ENCODE measurements at regions not wholly inside any gene's neighbourhood (a gene's known extent, or its start where the extent isn't known, plus 50 kb on each side); places are given as distances from the start of the nearest gene placed in this dataset.
"Not testable (repeated sequence)": the region's sequence is repeated elsewhere in the genome, so short reads cannot be mapped to it uniquely, and the experiment has no call there.

GRCh38 chr1:30010506-30011106 lies 712.8 kb downstream of the MATN1 start:
- no peak for DNase-seq

- no peak for DNase-seq
These were observed 713.7 kb downstream of the MATN1 start for GRCh38 chr1:30009720-30010119.

GRCh38 chr1:30008998-30009657 lies 714.3 kb downstream of the MATN1 start:
- DNase-seq, result no peak

GRCh38 chr1:30008372-30008997 lies 714.9 kb downstream of the MATN1 start:
- DNase-seq, result no peak

DNA sequence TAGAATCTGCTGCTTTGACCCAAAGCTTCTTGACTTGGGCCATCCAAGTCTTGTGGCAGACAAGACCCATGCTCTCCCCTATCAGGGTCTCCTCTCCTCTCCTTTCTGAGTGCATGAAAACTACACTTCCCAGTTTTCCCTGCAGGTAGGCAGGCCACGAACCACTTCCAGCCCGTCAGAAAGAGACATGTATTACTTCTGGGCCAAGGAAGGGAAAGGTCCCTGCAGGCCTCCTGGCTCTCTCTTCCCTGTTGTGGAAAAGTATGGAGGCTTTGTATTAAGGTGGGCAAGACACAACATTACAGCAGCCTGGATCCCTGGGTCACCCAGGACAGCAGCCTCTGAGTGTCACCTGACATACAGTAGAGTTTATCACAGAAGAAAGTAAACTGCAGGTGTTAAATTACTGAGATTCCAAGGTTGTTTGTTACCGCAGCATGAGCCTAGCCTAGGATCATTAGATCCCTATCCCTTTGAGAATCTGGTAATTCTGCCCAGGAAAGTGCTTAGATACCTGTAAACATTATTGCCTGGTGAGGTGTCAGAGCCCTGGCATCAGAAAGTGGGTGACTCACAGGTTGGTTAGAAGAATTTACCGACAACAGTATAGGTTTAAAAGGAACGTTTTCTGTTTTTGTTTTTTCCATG lies 717.3 kb downstream of the MATN1 start:
- DNase-seq, result no peak

DNA sequence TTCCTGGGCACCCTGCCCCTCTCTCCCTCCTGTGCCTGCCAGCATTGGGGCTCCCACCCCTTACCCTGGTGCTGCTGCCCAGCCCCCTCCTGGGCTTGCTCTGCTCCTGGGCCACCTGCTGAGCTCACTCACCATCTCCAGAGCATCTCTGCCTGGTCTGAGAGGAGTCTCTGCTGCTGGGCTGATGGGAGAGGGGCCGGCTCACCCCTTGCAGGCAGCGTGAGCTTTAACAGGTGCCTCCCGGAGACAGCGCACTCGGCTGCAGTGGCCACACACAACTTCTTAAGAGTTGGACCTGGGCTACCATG lies 721.7 kb downstream of the MATN1 start:
- no peak for DNase-seq

- DNase-seq, result no peak
These were observed 722.2 kb downstream of the MATN1 start for GRCh38 chr1:30001011-30001731.

GRCh38 chr1:30000266-30000665 lies 723.1 kb downstream of the MATN1 start:
- no peak for DNase-seq

DNA sequence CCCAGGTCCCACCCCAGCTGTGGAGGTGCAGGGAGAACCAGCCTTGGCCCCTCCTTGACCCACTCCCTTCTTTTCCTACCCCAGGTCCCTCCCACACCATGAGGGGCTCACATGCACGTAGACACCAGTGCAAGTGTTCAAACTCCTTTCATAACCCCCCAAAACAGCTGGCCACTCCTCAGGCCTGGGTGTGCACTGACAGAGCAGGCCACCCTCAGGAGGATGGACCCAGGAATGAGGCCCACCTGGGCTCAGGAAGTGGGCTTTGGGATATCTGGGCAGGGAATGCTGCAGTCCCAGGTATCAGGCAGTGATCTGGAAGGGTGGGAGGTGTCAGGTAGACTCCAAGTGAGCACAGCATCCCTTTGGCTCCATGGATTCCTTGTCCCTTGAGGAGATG lies 723.8 kb downstream of the MATN1 start:
- DNase-seq, result no peak

GRCh38 chr1:29998686-29999085 lies 724.7 kb downstream of the MATN1 start:
- no peak for DNase-seq

DNA sequence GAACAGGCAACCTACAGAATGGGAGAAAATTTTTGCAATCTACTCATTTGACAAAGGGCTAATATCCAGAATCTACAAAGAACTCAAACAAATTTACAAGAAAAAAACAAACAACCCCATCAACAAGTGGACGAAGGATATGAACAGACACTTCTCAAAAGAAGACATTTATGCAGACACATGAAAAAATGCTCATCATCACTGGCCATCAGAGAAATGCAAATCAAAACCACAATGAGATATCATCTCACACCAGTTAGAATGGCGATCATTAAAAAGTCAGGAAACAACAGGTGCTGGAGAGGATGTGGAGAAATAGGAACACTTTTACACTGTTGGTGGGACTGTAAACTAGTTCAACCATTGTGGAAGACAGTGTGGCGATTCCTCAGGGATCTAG lies 725.6 kb downstream of the MATN1 start:
- DNase-seq, result not testable (repeated sequence)

- no peak for DNase-seq
These were observed 729.4 kb downstream of the MATN1 start for GRCh38 chr1:29993950-29994349.

DNA sequence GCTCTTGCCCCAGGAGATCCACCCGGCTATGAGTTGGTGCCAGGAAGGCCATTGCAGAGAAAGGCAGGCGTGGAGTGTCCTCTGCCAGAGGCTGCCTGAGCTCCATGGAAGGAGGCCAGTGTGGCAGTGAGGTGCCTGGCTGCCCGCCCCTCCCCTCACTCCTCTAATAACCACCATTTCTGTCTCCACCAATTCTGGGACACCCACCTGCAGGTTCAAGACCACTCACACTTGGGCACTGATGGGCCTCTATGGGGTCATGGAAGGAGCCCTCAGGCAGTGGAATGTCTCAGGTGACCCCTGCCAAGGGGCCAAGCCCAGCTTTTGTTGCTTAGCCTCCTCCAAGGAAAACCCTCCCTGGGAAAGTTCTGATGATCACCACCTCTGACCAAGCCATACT lies 731.6 kb downstream of the MATN1 start:
- no peak for DNase-seq

DNA sequence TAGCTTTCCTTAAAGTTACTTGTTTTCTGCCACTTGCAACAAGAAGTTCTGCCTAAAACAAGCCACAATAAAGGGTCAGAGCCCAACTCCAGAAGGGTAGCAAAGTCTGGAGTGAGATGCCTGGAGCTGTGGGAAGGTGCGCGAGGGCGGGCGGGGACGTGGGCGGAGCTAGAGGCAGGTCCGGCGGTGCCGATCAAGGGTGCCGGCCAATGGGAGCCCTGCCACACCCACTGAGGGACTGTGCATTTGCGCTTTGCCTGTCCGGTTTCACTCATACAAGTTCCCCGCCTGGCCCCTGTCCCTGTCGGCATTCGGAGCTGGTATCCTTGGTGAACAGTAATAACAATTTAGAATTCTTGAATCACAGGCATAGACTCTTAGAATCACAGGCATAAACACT lies 732.4 kb downstream of the MATN1 start:
- DNase-seq, result no peak

GRCh38 chr1:29990304-29990703 lies 733.1 kb downstream of the MATN1 start:
- DNase-seq, result no peak

GRCh38 chr1:29986986-29987385 lies 736.4 kb downstream of the MATN1 start:
- no peak for DNase-seq

DNA sequence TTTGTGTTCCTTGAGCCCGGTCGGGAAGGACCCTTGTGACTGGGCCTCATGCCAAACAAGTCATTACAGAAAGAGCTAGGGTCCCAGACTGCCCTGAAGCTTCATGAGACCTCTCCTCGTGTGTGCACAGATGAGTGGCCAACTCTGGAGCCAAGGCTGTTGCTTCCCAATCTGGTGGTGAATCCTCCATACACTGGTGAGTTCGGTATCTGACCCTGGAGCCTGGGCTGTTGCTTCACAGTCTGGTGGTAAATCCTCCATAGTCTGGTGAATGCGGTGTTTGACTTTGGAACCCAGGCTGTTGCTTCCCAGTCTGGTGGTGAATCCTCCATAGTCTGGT lies 737.8 kb downstream of the MATN1 start:
- no peak for DNase-seq

DNA sequence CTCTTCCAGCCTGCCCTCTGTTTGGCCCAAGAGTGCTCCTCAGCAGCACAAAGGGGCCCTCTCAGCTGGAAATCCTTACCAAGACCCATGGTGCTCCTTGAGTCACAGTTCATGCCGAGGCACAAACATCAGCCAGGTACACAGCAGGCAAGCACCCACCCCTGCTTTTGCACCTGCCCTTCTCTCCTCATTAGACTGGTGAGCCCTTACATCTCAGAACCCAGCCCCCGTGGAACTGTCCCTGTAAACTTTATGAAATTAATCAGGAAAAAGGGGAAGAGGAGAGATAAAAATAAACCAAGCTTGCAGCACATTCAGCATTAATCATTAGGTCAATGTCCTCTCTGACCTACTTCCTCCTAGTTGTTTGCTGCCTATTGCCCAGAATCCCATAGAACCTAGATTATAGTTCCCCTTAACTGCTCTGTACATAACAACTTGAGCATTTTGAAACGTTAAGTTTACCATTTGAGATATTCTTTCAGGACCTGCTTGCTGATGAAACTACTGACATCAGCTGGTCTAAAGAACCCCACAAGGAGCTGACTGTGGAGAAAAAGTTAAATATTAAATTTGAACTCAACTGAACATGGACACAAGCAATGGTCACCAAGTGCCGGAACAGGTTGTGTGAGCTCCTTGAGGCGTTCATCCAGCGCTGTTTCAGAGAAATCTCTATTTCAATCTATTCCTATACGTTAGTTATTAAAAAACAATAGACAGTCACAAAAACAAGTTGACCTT lies 738.4 kb downstream of the MATN1 start:
- DNase-seq, result no peak

DNA sequence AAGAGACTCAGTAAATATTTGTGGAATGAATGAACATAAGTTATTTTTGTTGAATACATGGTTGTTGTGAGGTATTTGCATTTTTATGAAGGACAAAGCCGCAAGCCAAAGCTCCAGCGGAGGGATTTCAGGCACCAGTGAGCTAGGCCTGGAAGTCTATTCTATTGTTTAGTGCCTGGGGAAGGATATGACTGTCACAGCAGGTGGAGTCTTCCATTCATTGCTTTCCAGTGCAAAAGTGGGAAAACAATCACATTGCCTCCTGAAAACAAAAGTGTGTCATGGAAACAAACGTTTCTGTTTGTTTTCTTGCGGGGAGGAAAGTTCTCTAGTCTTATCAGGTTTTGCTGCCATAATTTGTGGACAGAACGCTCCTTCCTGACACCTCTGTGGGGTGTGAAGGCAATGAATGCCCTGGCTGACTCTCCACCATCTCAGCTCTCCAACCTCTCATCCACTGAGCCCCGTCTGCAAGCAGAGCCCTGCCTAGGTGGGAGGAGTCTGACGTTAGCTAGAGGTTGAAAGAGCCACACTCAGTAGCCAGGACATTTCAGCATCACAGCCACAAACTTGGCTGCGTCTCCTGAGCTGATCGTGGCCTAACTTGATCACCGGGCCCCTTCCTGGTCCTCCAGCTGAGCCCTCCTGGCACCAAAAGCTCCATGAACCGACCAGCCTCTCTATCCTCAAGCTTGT lies 739.1 kb downstream of the MATN1 start:
- DNase-seq, result no peak

DNA sequence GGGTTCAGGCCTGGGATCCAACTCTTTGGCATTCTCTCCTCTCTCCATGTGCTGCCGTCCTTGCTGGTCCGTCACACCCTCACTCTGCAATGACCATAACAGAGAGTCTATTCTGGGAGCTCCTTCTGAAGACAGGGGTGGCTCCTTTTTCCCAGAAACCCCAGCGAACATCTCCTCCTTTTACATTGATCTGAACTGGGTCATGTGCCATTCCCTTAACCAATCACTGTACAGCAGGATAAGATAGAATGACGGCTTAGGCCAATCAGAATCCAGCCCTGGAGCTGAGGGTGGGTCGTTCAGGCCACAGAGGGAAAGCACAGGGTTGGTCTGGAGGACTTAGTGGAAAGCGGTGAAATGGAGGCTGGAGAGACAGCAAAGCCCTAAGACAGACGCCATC lies 740.1 kb downstream of the MATN1 start:
- DNase-seq, result no peak

GRCh38 chr1:29981586-29982239 lies 741.7 kb downstream of the MATN1 start:
- DNase-seq, result no peak

- no peak for DNase-seq
These were observed 741.2 kb downstream of the PTPRU start for GRCh38 chr1:29977550-29977949.
